ENCODE measurements at regions not wholly inside any gene's neighbourhood (a gene's known extent, or its start where the extent isn't known, plus 50 kb on each side); places are given as distances from the start of the nearest gene placed in this dataset.

- no peak for TF ChIP-seq CTCF (IDR thresholded peaks at IDR 0.05; ENCODE audit: insufficient read depth, low read depth, low read length, missing control alignments)
- DNase-seq (ENCODE audit: low read depth) = no peak
- no peak overlapping the region for H3K4me3 ChIP-seq (ENCODE audit: low read length)
These were observed 286.2 kb upstream of the UBE2E2 start for GRCh38 chr3:22916933-22917332.

- no peak overlapping the region for H3K4me3 ChIP-seq (ENCODE audit: low read length)
- TF ChIP-seq CTCF (IDR thresholded peaks at IDR 0.05; ENCODE audit: insufficient read depth, low read depth, low read length, missing control alignments) = no peak
These were observed 283.1 kb upstream of the UBE2E2 start for GRCh38 chr3:22920006-22920405.

GRCh38 chr3:22922317-22922716 lies 280.8 kb upstream of the UBE2E2 start:
- peak; percentile 31 for DNase-seq (ENCODE audit: low read depth)
- TF ChIP-seq CTCF (IDR thresholded peaks at IDR 0.05; ENCODE audit: insufficient read depth, low read depth, low read length, missing control alignments) = peak; percentile 32
- H3K4me3 ChIP-seq (ENCODE audit: low read length) = no peak overlapping the region

More at GRCh38 chr3:22920006-22920405, 283.1 kb upstream of the UBE2E2 start:
- no peak for DNase-seq (ENCODE audit: low read depth)

GRCh38 chr3:22923711-22924110 lies 279.4 kb upstream of the UBE2E2 start:
- no peak for TF ChIP-seq CTCF (IDR thresholded peaks at IDR 0.05; ENCODE audit: insufficient read depth, low read depth, low read length, missing control alignments)
- H3K4me3 ChIP-seq (ENCODE audit: low read length) = no peak overlapping the region
- no peak for DNase-seq (ENCODE audit: low read depth)

GRCh38 chr3:22928216-22929110 lies 274.7 kb upstream of the UBE2E2 start:
- no peak for DNase-seq (ENCODE audit: low read depth)
- no peak overlapping the region for H3K4me3 ChIP-seq (ENCODE audit: low read length)
- no peak for TF ChIP-seq CTCF (IDR thresholded peaks at IDR 0.05; ENCODE audit: insufficient read depth, low read depth, low read length, missing control alignments)

GRCh38 chr3:22933051-22933840 lies 269.9 kb upstream of the UBE2E2 start:
- no peak for DNase-seq (ENCODE audit: low read depth)
- no peak for TF ChIP-seq CTCF (IDR thresholded peaks at IDR 0.05; ENCODE audit: insufficient read depth, low read depth, low read length, missing control alignments)
- H3K4me3 ChIP-seq (ENCODE audit: low read length) = no peak overlapping the region

Measured in epithelial cell of esophagus (primary cell).